Muscle of leg (tissue), 3 donors: ENCODE measurements at regions not wholly inside any gene's neighbourhood (a gene's known extent, or its start where the extent isn't known, plus 50 kb on each side); places are given as distances from the start of the nearest gene placed in this dataset.

Experiments
- DNase-seq: peaks from one replicate; pipeline ENCODE4 v3.0.0; 2013
- H3K27ac ChIP-seq: one replicate; pipeline ENCODE4 v1.5.1; 2013; ENCODE audit warnings: mild to moderate bottlenecking, low read length, control low read depth
- H3K27me3 ChIP-seq: one replicate; pipeline ENCODE4 v1.6.1; 2013; ENCODE audit warnings: low read length; ENCODE audit not compliant: control insufficient read depth, insufficient read depth
- H3K36me3 ChIP-seq: one replicate; pipeline ENCODE4 v1.6.1; 2013; ENCODE audit warnings: low read length; ENCODE audit not compliant: control insufficient read depth, insufficient read depth
- H3K4me1 ChIP-seq: one replicate; pipeline ENCODE4 v1.6.1; 2013; ENCODE audit warnings: low read length; ENCODE audit not compliant: control insufficient read depth, insufficient read depth
- H3K4me3 ChIP-seq: one replicate; pipeline ENCODE4 v1.5.1; 2013; ENCODE audit warnings: low read length, control low read depth
- H3K9me3 ChIP-seq: replicated peaks from 2 replicates; pipeline ENCODE4 v1.6.1; 2013; ENCODE audit warnings: low read depth, low read length; ENCODE audit not compliant: control insufficient read depth
- WGBS: methylation state at CpG from one replicate; pipeline ENCODE4 v1.1.5; 2013; ENCODE audit warnings: missing lambda C conversion rate; ENCODE audit not compliant: insufficient coverage; 5-methylcytosine and 5-hydroxymethylcytosine counted together

- Histone ChIP-seq H3K4me1 (no peaks in the 10 kb centered on the region), H3K4me3 (no peak overlapping the region), H3K36me3 (no peaks in the 10 kb centered on the region), H3K27ac (no peak overlapping the region), H3K9me3 (no peaks in the 10 kb centered on the region), H3K27me3 (no peaks in the 10 kb centered on the region)
- WGBS = no CpG with 5 or more reads among the region's 5 CpGs
- DNase-seq = no peak
Measured at GRCh38 chr13:72386138-72386684, 341.2 kb downstream of the MZT1 start.

DNA sequence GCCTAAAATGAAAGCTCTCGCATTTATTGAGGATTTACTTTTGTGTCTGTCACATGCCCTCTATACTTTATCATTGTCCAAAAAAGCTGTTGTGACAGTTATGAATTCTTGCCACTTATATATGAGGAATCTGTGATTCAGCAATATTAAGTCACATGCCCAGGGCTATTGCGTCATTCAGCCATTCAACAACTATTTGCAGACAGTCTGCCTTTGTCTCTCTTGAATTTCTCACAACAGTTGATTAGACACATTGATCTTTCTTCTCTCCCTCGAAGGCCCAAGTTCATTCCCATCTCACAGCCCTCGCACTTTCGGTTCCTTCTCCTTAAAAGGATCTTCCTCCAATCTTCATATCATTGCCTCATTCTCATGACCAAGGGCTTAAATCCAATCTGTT, 342.6 kb downstream of the MZT1 start:
- whole genome bisulfite sequencing = 88% methylated on average over 4 of the region's 5 CpGs
- Histone ChIP-seq H3K4me1 (no peaks in the 10 kb centered on the region), H3K27me3 (no peaks in the 10 kb centered on the region), H3K4me3 (no peak overlapping the region), H3K27ac (no peak overlapping the region), H3K36me3 (no peaks in the 10 kb centered on the region), H3K9me3 (no peaks in the 10 kb centered on the region)
- DNase-seq = peak; percentile 3

DNA sequence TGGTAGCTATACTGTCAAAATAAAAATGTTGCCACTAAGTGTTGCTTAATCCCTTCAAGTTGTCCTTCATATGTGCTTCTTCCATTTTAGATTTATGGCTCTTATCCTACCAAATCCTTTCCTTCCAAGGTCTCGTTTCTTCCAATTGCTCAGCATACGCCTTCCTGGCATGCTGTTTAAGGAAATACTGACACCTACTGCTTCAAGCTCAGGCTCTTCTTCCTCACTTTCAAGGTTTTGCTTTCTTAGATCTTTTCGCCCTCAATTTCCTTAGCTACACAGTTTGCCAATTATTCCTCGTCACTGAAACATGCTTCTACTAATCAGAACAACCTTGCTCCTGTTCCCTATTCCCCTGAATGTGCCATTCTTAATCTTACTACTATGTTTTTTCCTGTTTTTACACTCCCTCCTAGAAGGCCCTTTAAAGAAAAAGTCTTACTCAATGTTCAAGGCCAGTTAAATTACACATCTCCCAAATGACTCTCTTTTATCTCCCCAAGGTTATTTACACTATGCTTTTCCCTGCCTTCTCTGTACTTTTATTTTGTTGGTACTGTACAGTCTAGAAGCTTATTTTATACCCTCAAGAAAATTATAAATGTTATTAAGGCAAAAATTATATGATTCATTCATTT, 343.1 kb downstream of the MZT1 start:
- WGBS = 49% methylated on average over 4 of the region's 4 CpGs
- H3K4me3 ChIP-seq = no peak overlapping the region
- no peaks in the 10 kb centered on the region for H3K4me1 ChIP-seq
- no peaks in the 10 kb centered on the region for H3K9me3 ChIP-seq
- DNase-seq = peak; percentile 7
- H3K27ac ChIP-seq = no peak overlapping the region
- H3K36me3 ChIP-seq = no peaks in the 10 kb centered on the region
- H3K27me3 ChIP-seq = no peaks in the 10 kb centered on the region

DNA sequence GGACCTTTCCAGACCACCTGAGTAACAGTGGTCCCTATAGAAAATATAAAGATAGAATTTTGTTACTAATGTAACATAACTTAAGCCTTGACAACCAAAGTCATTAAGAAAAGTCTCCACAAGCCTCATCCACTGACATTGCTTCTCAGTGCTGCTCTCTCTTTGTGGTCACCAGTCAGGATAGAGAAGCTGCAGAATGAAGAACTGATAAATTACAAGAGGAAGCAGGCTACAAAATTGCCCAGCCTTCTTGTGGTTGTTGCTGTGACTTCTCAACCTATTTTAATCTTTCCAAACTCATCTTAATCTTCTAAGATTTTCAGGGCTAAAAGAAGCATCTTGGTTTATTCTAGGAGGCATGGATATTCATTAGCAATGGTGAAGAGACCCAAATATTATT, 343.8 kb downstream of the MZT1 start:
- Histone ChIP-seq H3K27me3 (no peaks in the 10 kb centered on the region), H3K36me3 (no peaks in the 10 kb centered on the region), H3K4me3 (no peak overlapping the region), H3K27ac (no peak overlapping the region), H3K9me3 (no peaks in the 10 kb centered on the region), H3K4me1 (no peaks in the 10 kb centered on the region)
- peak; percentile 2 for DNase-seq

DNA sequence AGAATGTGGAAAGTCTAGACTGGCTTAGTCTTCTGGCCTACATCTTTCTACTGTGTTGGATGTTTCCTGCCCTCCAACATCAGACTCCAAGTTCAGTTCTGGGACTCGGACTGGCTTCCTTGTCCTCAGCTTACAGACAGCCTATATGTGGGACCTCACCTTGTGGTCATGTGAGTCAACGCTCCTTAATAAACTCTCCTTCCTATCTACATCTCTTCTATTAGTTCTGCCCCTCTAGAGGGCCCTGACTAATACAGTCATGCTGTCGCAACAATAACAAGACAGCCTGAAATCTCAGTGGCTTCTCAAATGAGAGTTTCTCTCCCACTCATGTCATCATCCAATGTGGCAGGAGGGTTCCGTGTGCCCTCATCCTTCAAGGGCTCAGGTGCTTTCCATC, 347.8 kb downstream of the MZT1 start:
- 95% methylated on average over 3 of the region's 4 CpGs for WGBS
- Histone ChIP-seq H3K4me1 (no peaks in the 10 kb centered on the region), H3K27ac (no peak overlapping the region), H3K36me3 (no peaks in the 10 kb centered on the region), H3K9me3 (no peaks in the 10 kb centered on the region), H3K4me3 (no peak overlapping the region), H3K27me3 (no peaks in the 10 kb centered on the region)
- DNase-seq = no peak

DNA sequence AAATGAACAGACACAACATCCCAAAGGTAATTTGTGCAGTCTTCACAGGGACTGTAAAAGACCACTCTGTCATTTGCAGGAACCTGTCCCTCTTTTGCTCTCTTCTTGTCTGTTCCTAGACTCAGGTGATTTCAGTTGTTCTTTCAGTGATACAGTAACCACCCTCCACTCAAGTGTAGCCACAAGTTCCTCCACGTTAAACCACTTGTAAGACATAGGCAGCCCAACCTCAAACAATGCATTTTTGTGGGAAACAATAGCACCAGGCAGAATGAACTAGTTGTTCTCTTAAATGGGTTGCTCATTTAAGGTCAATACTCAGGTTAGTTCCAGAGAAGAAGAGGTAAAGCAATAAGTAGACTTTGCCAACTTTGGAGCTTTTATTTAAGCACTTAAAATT, 359.4 kb downstream of the MZT1 start:
- H3K4me1 ChIP-seq = no peaks in the 10 kb centered on the region
- no peak overlapping the region for H3K4me3 ChIP-seq
- DNase-seq = no peak
- no peaks in the 10 kb centered on the region for H3K36me3 ChIP-seq
- no peak overlapping the region for H3K27ac ChIP-seq
- WGBS = 20% methylated on average over 1 of the region's 1 CpG
- no peaks in the 10 kb centered on the region for H3K27me3 ChIP-seq
- no peaks in the 10 kb centered on the region for H3K9me3 ChIP-seq

DNA sequence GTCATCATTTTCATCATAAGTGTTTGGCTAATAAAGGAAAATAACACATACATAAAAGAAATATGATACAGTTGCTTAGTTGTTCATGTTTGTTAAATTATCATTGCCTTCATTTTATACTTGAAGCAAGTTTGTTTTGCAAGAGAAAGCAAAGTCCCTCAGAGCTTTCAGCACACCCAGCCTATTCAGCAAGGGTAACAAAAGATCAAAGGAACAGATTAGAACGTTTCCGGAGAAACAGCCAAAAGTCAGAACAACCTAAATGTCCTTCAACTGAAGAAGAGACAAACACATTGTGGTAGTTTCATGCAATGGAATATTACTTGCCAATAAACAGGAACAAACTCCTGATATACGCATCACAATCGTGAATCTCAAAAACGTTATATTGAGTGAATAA, 380.7 kb downstream of the MZT1 start:
- H3K4me3 ChIP-seq = no peak overlapping the region
- no CpG with 5 or more reads among the region's 5 CpGs for WGBS
- no peaks in the 10 kb centered on the region for H3K9me3 ChIP-seq
- H3K4me1 ChIP-seq = no peaks in the 10 kb centered on the region
- H3K36me3 ChIP-seq = no peaks in the 10 kb centered on the region
- H3K27me3 ChIP-seq = no peaks in the 10 kb centered on the region
- H3K27ac ChIP-seq = no peak overlapping the region
- DNase-seq = no peak

DNA sequence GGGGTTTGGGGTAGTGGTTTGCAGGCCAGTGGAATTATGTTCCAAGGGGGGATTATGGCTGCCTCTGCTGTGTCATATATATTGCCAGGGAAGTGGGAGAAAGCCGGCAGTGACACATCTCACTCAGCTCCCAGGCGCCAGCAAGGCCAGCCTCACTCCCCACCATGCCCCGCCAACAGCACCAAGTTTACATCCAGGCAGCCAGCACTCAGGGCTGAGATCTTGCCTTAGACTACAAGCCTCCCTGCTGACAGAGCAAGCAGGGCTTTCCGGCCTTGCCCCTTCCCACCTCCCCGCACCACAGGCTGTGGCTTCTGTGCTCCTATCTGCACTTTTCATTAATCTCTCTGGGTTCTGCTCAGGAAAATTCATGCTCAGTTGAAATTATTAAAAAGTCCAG, 385.1 kb downstream of the MZT1 start:
- DNase-seq = no peak
- Histone ChIP-seq H3K27ac (no peak overlapping the region), H3K4me1 (no peaks in the 10 kb centered on the region), H3K27me3 (no peaks in the 10 kb centered on the region), H3K4me3 (no peak overlapping the region), H3K36me3 (no peaks in the 10 kb centered on the region), H3K9me3 (no peaks in the 10 kb centered on the region)
- 85% methylated on average over 4 of the region's 5 CpGs for WGBS

- H3K27ac ChIP-seq = no peak overlapping the region
- no peak overlapping the region for H3K4me3 ChIP-seq
- 92% methylated on average over 4 of the region's 5 CpGs for WGBS
- DNase-seq = no peak
- no peaks in the 10 kb centered on the region for H3K27me3 ChIP-seq
- no peaks in the 10 kb centered on the region for H3K4me1 ChIP-seq
- H3K9me3 ChIP-seq = no peaks in the 10 kb centered on the region
- no peaks in the 10 kb centered on the region for H3K36me3 ChIP-seq
Measured at GRCh38 chr13:72341904-72342303, 385.5 kb downstream of the MZT1 start.

- Histone ChIP-seq H3K27me3 (no peaks in the 10 kb centered on the region), H3K4me1 (no peaks in the 10 kb centered on the region), H3K4me3 (no peak overlapping the region), H3K36me3 (no peaks in the 10 kb centered on the region), H3K27ac (no peak overlapping the region), H3K9me3 (no peaks in the 10 kb centered on the region)
- DNase-seq = peak; percentile 6
- WGBS = 62% methylated on average over 3 of the region's 3 CpGs
Measured at GRCh38 chr13:72317346-72318109, 409.9 kb downstream of the MZT1 start.
